Neuronal stem cell (in vitro differentiated cells): ENCODE measurements at regions not wholly inside any gene's neighbourhood (a gene's known extent, or its start where the extent isn't known, plus 50 kb on each side); places are given as distances from the start of the nearest gene placed in this dataset.

ENCODE experiments used
- DNase-seq: peaks from one replicate; pipeline ENCODE4 v3.0.0-alpha.2; 2013; ENCODE audit warnings: low spot score
- H2AFZ ChIP-seq: one replicate; pipeline ENCODE4 v1.6.1; 2013; ENCODE audit warnings: mild to moderate bottlenecking, low read length, inconsistent platforms
- H2AK5ac ChIP-seq: 2 replicates; pipeline ENCODE4 v1.6.1; 2013; ENCODE audit warnings: low read depth, mild to moderate bottlenecking, inconsistent platforms, low read length, moderate library complexity, mixed read lengths
- H2BK120ac ChIP-seq: 2 replicates; pipeline ENCODE4 v1.6.1; 2013; ENCODE audit warnings: low read depth, mild to moderate bottlenecking, inconsistent platforms, low read length, moderate library complexity, mixed read lengths
- H2BK12ac ChIP-seq: one replicate; pipeline ENCODE4 v1.6.1; 2013; ENCODE audit warnings: low read length, inconsistent platforms
- H2BK15ac ChIP-seq: 2 replicates; pipeline ENCODE4 v1.6.1; 2013; ENCODE audit warnings: mild to moderate bottlenecking, low read length, inconsistent platforms, mixed read lengths
- H2BK5ac ChIP-seq: one replicate; pipeline ENCODE4 v1.6.1; 2013; ENCODE audit warnings: inconsistent platforms, mild to moderate bottlenecking, low read length, moderate library complexity
- H3K14ac ChIP-seq: one replicate; pipeline ENCODE4 v1.6.1; 2013; ENCODE audit warnings: low read length, inconsistent platforms
- H3K18ac ChIP-seq: 2 replicates; pipeline ENCODE4 v1.6.1; 2013; ENCODE audit warnings: low read length, inconsistent platforms
- H3K23ac ChIP-seq: 2 replicates; pipeline ENCODE4 v1.6.1; 2013; ENCODE audit warnings: low read depth, mild to moderate bottlenecking, mixed read lengths, low read length, inconsistent platforms; ENCODE audit not compliant: poor library complexity
- H3K27ac ChIP-seq: replicated peaks from 3 replicates; pipeline ENCODE4 v1.5.1; 2013; ENCODE audit warnings: low read length, inconsistent platforms
- H3K27me3 ChIP-seq, 3 experiments: 2 replicates each; pipeline ENCODE4 v1.6.1; 2013; ENCODE audit warnings: low read length in 3 of 3, mild to moderate bottlenecking in 2 of 3, inconsistent platforms in 1 of 3, low read depth in 1 of 3, mixed read lengths in 1 of 3, moderate library complexity in 1 of 3; ENCODE audit not compliant: control insufficient read depth in 3 of 3, insufficient read depth in 3 of 3
- H3K36me3 ChIP-seq, 2 donors: replicated peaks in 1 of 2; 2 replicates each; pipeline ENCODE4 v1.6.1; 2013; ENCODE audit warnings: low read length in 2 of 2; ENCODE audit not compliant: control insufficient read depth in 2 of 2, insufficient read depth in 2 of 2
- H3K4ac ChIP-seq: 2 replicates; pipeline ENCODE4 v1.6.1; 2013; ENCODE audit warnings: inconsistent platforms, mild to moderate bottlenecking, low read length, moderate library complexity
- H3K4me1 ChIP-seq, 2 donors: 1 replicate in 1 of 2; 2 replicates in 1 of 2; pipeline ENCODE4 v1.6.1; 2013; ENCODE audit warnings: low read length in 2 of 2, low read depth in 1 of 2; ENCODE audit not compliant: control insufficient read depth in 2 of 2, insufficient read depth in 1 of 2
- H3K4me2 ChIP-seq: one replicate; pipeline ENCODE4 v1.6.1; 2013; ENCODE audit warnings: mild to moderate bottlenecking, low read length, inconsistent platforms; ENCODE audit not compliant: insufficient read depth, poor library complexity, severe bottlenecking
- H3K4me3 ChIP-seq, 2 donors: 2 replicates each; pipeline ENCODE4 v1.5.1; 2013; ENCODE audit warnings: low read length in 2 of 2, mild to moderate bottlenecking in 2 of 2, inconsistent platforms in 1 of 2, moderate library complexity in 1 of 2
- H3K79me1 ChIP-seq: one replicate; pipeline ENCODE4 v1.6.1; 2013; ENCODE audit warnings: low read depth, mild to moderate bottlenecking, inconsistent platforms, low read length, moderate library complexity
- H3K9ac ChIP-seq: one replicate; pipeline ENCODE4 v1.6.1; 2013; ENCODE audit warnings: mild to moderate bottlenecking, low read depth, low read length, inconsistent platforms; ENCODE audit not compliant: poor library complexity
- H3K9me3 ChIP-seq, 2 donors: replicated peaks in 1 of 2; 2 replicates each; pipeline versions ENCODE3 to v1.6.1; 2013; ENCODE audit warnings: low read length in 2 of 2, mild to moderate bottlenecking in 2 of 2, inconsistent platforms in 1 of 2, low read depth in 1 of 2, mixed read lengths in 1 of 2, moderate library complexity in 1 of 2; ENCODE audit not compliant: control insufficient read depth in 2 of 2, insufficient read depth in 1 of 2
- H4K8ac ChIP-seq: one replicate; pipeline ENCODE4 v1.6.1; 2013; ENCODE audit warnings: low read depth, mild to moderate bottlenecking, inconsistent platforms, low read length, moderate library complexity
- H4K91ac ChIP-seq: one replicate; pipeline ENCODE4 v1.6.1; 2013; ENCODE audit warnings: low read length, low read depth, mild to moderate bottlenecking, inconsistent platforms; ENCODE audit not compliant: poor library complexity
- WGBS, 2 donors: extraction: QIAGEN DNeasy Blood & Tissue Kit; methylation state at CpG; one replicate each; pipeline ENCODE4 v1.1.7; 2013; ENCODE audit warnings: missing lambda C conversion rate in 2 of 2, mixed read lengths in 1 of 2; ENCODE audit not compliant: insufficient read length in 2 of 2, insufficient replicate concordance in 1 of 2; ENCODE audit errors: extremely low coverage in 2 of 2; 5-methylcytosine and 5-hydroxymethylcytosine counted together

DNA sequence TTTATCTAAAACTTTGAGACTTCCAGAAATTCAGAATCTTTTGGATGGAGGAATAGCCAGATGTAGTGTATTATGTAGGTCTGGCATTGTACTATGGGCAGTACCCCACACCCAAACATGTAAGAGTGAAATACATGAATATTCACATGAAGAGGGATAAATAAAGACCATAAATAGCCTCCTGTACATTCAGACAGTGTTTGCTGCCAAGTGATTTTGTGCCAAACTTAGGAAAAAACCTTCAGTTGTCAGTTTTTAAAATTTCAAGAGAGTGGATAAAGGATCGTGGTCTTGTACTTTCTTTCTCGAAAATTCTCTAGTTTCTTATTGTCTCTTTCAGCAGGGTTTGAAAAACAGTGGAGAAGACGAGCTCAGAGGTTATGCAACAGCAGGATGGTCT lies 150.3 kb upstream of the LARGE1 start:
- Histone ChIP-seq H3K27ac (no peak overlapping the region), H3K79me1 (no peaks in the 10 kb centered on the region), H3K4me3 (no peak overlapping the region), H2BK120ac (no peak overlapping the region), H2BK12ac (no peak overlapping the region), H4K8ac (no peak overlapping the region), H3K4me1 (peaks cover 0 to under 1% of the 10 kb centered on the region in 2 donors), H2BK15ac (no peak overlapping the region), H4K91ac (no peak overlapping the region), H3K4ac (no peak overlapping the region), H2BK5ac (no peak overlapping the region), H2AK5ac (no peak overlapping the region), H3K4me2 (no peak overlapping the region), H3K36me3 (no peaks in the 10 kb centered on the region), H3K23ac (no peak overlapping the region), H3K27me3 (no peaks in the 10 kb centered on the region), H2AFZ (no peak overlapping the region), H3K9me3 (no peaks in the 10 kb centered on the region), H3K14ac (no peak overlapping the region), H3K9ac (no peak overlapping the region), H3K18ac (no peak overlapping the region)
- no peak for DNase-seq
- no CpG with 5 or more reads among the region's 3 CpGs for WGBS, 2 donors

DNA sequence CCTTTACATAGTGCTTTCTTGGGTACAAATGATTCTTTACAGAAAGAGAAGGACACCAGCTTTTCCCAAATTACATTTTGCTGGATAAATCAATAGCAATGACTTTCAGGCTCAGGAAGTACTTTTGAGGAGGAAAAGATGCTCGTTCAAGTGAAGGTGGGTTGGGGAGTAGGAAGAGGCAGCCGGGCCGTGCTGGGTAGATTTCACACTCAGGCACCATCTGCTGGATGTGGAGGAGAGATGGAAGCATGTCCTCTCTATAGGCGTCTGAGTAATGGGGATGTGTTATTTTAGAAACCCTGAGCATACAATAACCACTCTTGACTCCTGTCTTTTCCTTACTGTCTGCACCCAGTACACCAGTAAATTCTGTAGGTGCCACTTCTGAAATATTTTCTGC lies 152.3 kb upstream of the LARGE1 start:
- Histone ChIP-seq H3K23ac (no peak overlapping the region), H4K91ac (no peak overlapping the region), H3K36me3 (no peaks in the 10 kb centered on the region), H3K4me2 (no peak overlapping the region), H3K27ac (no peak overlapping the region), H2BK15ac (no peak overlapping the region), H4K8ac (no peak overlapping the region), H3K9ac (no peak overlapping the region), H3K4ac (no peak overlapping the region), H3K9me3 (no peaks in the 10 kb centered on the region), H3K18ac (no peak overlapping the region), H3K4me1 (peaks cover 0 to 1% of the 10 kb centered on the region in 2 donors), H3K14ac (no peak overlapping the region), H2AFZ (no peak overlapping the region), H2AK5ac (no peak overlapping the region), H3K79me1 (no peaks in the 10 kb centered on the region), H3K4me3 (no peak overlapping the region), H2BK120ac (no peak overlapping the region), H3K27me3 (no peaks in the 10 kb centered on the region), H2BK5ac (no peak overlapping the region), H2BK12ac (no peak overlapping the region)
- WGBS, 2 donors, result no CpG with 5 or more reads among the region's 4 CpGs
- no peak for DNase-seq

DNA sequence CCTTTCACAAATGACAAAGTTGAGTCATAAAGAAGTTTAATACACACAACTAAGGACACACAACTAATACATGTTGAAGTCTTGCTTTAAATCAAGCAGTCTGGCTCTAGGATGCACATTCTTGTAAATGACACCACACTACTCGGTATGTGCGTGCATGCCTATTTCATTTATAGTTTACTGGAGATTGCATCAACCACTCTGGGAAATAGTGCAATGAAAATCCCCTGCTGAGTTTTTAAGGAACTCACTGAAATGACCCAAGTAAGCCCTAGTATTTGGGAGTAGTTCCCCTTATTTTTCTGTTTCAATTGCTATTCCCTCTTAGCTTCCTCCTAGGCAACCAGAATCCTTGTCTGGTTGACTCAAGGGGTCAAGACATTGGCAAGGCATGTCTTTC lies 160.2 kb upstream of the LARGE1 start:
- no CpG with 5 or more reads among the region's 2 CpGs for WGBS, 2 donors
- Histone ChIP-seq H4K8ac (no peak overlapping the region), H2BK15ac (no peak overlapping the region), H2BK120ac (no peak overlapping the region), H3K4me1 (peaks cover 0 to 1% of the 10 kb centered on the region in 2 donors), H4K91ac (no peak overlapping the region), H2BK5ac (no peak overlapping the region), H3K9me3 (no peaks in the 10 kb centered on the region), H3K79me1 (no peaks in the 10 kb centered on the region), H3K27me3 (no peaks in the 10 kb centered on the region), H2AFZ (no peak overlapping the region), H3K4me2 (no peak overlapping the region), H3K18ac (no peak overlapping the region), H3K14ac (no peak overlapping the region), H3K4me3 (no peak overlapping the region), H3K4ac (no peak overlapping the region), H3K27ac (no peak overlapping the region), H2AK5ac (no peak overlapping the region), H3K9ac (no peak overlapping the region), H2BK12ac (no peak overlapping the region), H3K36me3 (no peaks in the 10 kb centered on the region), H3K23ac (no peak overlapping the region)
- no peak for DNase-seq

DNA sequence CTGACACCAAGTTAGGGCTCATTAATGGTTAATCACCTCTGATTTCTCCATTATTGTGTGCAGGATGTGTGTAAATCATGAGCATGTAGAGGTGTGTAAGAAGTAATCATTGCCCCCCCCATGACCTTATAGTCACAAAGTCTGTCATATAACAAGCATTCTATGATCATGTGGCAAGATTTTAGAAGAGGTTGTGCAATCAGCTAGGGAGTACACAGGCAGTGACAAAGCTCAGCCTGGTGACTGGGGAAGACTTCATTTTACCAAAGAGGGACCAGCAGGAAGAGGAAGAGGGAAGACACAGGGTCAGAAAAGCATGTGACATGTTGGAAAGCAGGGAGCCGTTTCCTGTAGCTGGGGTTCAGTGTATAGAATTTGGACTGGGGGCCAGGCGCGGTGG lies 176.5 kb upstream of the LARGE1 start:
- H3K9ac ChIP-seq, result no peak overlapping the region
- no peak overlapping the region for H2BK12ac ChIP-seq
- H3K4me2 ChIP-seq, result no peak overlapping the region
- no peak overlapping the region for H4K91ac ChIP-seq
- H4K8ac ChIP-seq, result no peak overlapping the region
- no peak overlapping the region for H2BK120ac ChIP-seq
- no peak overlapping the region for H3K23ac ChIP-seq
- H3K9me3 ChIP-seq, result no peaks in the 10 kb centered on the region
- no peaks in the 10 kb centered on the region for H3K36me3 ChIP-seq
- no peak overlapping the region for H2AFZ ChIP-seq
- no peaks in the 10 kb centered on the region for H3K27me3 ChIP-seq
- H3K18ac ChIP-seq, result no peak overlapping the region
- no peaks in the 10 kb centered on the region for H3K79me1 ChIP-seq
- WGBS, 2 donors, result no CpG with 5 or more reads among the region's 3 CpGs
- no peak overlapping the region for H3K14ac ChIP-seq
- H3K4me1 ChIP-seq, result no peaks in the 10 kb centered on the region
- no peak for DNase-seq
- H2BK5ac ChIP-seq, result no peak overlapping the region
- H3K4ac ChIP-seq, result no peak overlapping the region
- no peak overlapping the region for H2BK15ac ChIP-seq
- H2AK5ac ChIP-seq, result no peak overlapping the region
- no peak overlapping the region for H3K4me3 ChIP-seq
- no peak overlapping the region for H3K27ac ChIP-seq
